Vagina (tissue), 2 donors: ENCODE measurements at regions not wholly inside any gene's neighbourhood (a gene's known extent, or its start where the extent isn't known, plus 50 kb on each side); places are given as distances from the start of the nearest gene placed in this dataset.

Source experiments
- DNase-seq, 2 donors: peaks; one replicate each; pipeline ENCODE4 v3.0.0-alpha.2; 2017; ENCODE audit errors: extremely low spot score in 2 of 2
- H3K27ac ChIP-seq: fragments of 200-600 bp; sonication (generic); one replicate; pipeline ENCODE4 v1.5.1; 2019
- H3K27me3 ChIP-seq: fragments of 200-600 bp; sonication (generic); one replicate; pipeline ENCODE4 v1.5.1; 2019
- H3K36me3 ChIP-seq, 2 donors: fragments of 200-600 bp; sonication (generic); one replicate each; pipeline ENCODE4 v1.5.1; 2017 to 2019
- H3K4me1 ChIP-seq: fragments of 200-600 bp; sonication (generic); one replicate; pipeline ENCODE4 v1.5.1; 2019
- H3K4me3 ChIP-seq, 2 donors: fragments of 200-600 bp; sonication (generic); 1 replicate in 1 of 2; 2 replicates in 1 of 2; pipeline ENCODE4 v1.5.1; 2016 to 2019
- H3K9me3 ChIP-seq: fragments of 200-600 bp; sonication (generic); one replicate; pipeline ENCODE4 v1.5.1; 2019
- CTCF ChIP-seq, 3 experiments: fragments of 450-650 bp in 2 of 3; fragments of 200-600 bp in 1 of 3; sonication (generic) in 1 of 3; IDR thresholded peaks; one replicate each; pipeline ENCODE4 v1.5.1; 2017 to 2019; ENCODE audit warnings: antibody characterized with exemption in 3 of 3, mild to moderate bottlenecking in 2 of 3, moderate library complexity in 2 of 3
- POLR2A ChIP-seq, 2 donors: fragments of 450-650 bp; IDR thresholded peaks; one replicate each; pipeline ENCODE4 v1.6.1; 2017; ENCODE audit warnings: antibody characterized with exemption in 2 of 2, mild to moderate bottlenecking in 2 of 2, moderate library complexity in 2 of 2
- POLR2AphosphoS5 ChIP-seq, 2 donors: sonication (generic); formaldehyde crosslinking; IDR thresholded peaks; one replicate each; pipeline ENCODE4 v1.9.0; 2017; ENCODE audit warnings: antibody characterized with exemption in 2 of 2, mild to moderate bottlenecking in 2 of 2, low read depth in 1 of 2; ENCODE audit not compliant: insufficient read depth in 1 of 2
- intact Hi-C: fragments of 100-400 bp; cut with DNase I; formaldehyde crosslinking; loops from one replicate; pipeline ENCODE4 v1.15.1; 2023

- Histone ChIP-seq H3K9me3 (no peaks in the 10 kb centered on the region), H3K36me3 (no peaks in the 10 kb centered on the region), H3K4me3 (no peak overlapping the region), H3K4me1 (no peaks in the 10 kb centered on the region), H3K27ac (no peak overlapping the region), H3K27me3 (no peaks in the 10 kb centered on the region)
- no peak for DNase-seq
- TF ChIP-seq CTCF (IDR thresholded peaks at IDR 0.05) (no peak), POLR2A (IDR thresholded peaks at IDR 0.05) (no peak), POLR2AphosphoS5 (IDR thresholded peaks at IDR 0.05; ENCODE audit: insufficient read depth in 1 of 2, low read depth in 1 of 2) (no peak)
- intact Hi-C loops, result no loop called here
Measured at GRCh38 chr5:155211764-155212163, 198.2 kb downstream of the KIF4B start.

- Histone ChIP-seq H3K4me3 (no peak overlapping the region), H3K9me3 (no peaks in the 10 kb centered on the region), H3K27me3 (no peaks in the 10 kb centered on the region), H3K4me1 (no peaks in the 10 kb centered on the region), H3K36me3 (no peaks in the 10 kb centered on the region), H3K27ac (no peak overlapping the region)
- no peak for TF ChIP-seq CTCF (IDR thresholded peaks at IDR 0.05)
- DNase-seq, result no peak
- intact Hi-C loops, result no loop called here
Measured at GRCh38 chr5:155222393-155222792, 208.8 kb downstream of the KIF4B start.

GRCh38 chr5:155229135-155229534, 215.6 kb downstream of the KIF4B start:
- no peak overlapping the region for H3K4me3 ChIP-seq
- no peaks in the 10 kb centered on the region for H3K9me3 ChIP-seq
- no peak overlapping the region for H3K27ac ChIP-seq
- intact Hi-C loops, result no loop called here
- H3K4me1 ChIP-seq, result no peaks in the 10 kb centered on the region
- no peaks in the 10 kb centered on the region for H3K27me3 ChIP-seq
- DNase-seq, result no peak
- no peak for TF ChIP-seq POLR2AphosphoS5 (IDR thresholded peaks at IDR 0.05; ENCODE audit: insufficient read depth in 1 of 2, low read depth in 1 of 2)
- TF ChIP-seq CTCF (IDR thresholded peaks at IDR 0.05), result no peak
- TF ChIP-seq POLR2A (IDR thresholded peaks at IDR 0.05), result no peak
- no peaks in the 10 kb centered on the region for H3K36me3 ChIP-seq

GRCh38 chr5:155239803-155240202, 226.2 kb downstream of the KIF4B start:
- intact Hi-C loops, result no loop called here
- Histone ChIP-seq H3K36me3 (no peaks in the 10 kb centered on the region), H3K9me3 (no peaks in the 10 kb centered on the region), H3K4me3 (no peak overlapping the region), H3K27ac (no peak overlapping the region), H3K4me1 (no peaks in the 10 kb centered on the region), H3K27me3 (no peaks in the 10 kb centered on the region)
- TF ChIP-seq POLR2AphosphoS5 (IDR thresholded peaks at IDR 0.05; ENCODE audit: insufficient read depth in 1 of 2, low read depth in 1 of 2) (no peak), CTCF (IDR thresholded peaks at IDR 0.05) (no peak), POLR2A (IDR thresholded peaks at IDR 0.05) (no peak)
- DNase-seq, result no peak

GRCh38 chr5:155250596-155250995, 237.0 kb downstream of the KIF4B start:
- H3K4me3 ChIP-seq, result no peak overlapping the region
- intact Hi-C loops, result no loop called here
- H3K4me1 ChIP-seq, result no peaks in the 10 kb centered on the region
- H3K9me3 ChIP-seq, result no peaks in the 10 kb centered on the region
- no peak for TF ChIP-seq CTCF (IDR thresholded peaks at IDR 0.05)
- no peak for TF ChIP-seq POLR2A (IDR thresholded peaks at IDR 0.05)
- no peak for TF ChIP-seq POLR2AphosphoS5 (IDR thresholded peaks at IDR 0.05; ENCODE audit: insufficient read depth in 1 of 2, low read depth in 1 of 2)
- no peaks in the 10 kb centered on the region for H3K27me3 ChIP-seq
- DNase-seq, result no peak
- H3K36me3 ChIP-seq, result no peaks in the 10 kb centered on the region
- H3K27ac ChIP-seq, result no peak overlapping the region
